ENCODE measurements at regions not wholly inside any gene's neighbourhood (a gene's known extent, or its start where the extent isn't known, plus 50 kb on each side); places are given as distances from the start of the nearest gene placed in this dataset.

DNA sequence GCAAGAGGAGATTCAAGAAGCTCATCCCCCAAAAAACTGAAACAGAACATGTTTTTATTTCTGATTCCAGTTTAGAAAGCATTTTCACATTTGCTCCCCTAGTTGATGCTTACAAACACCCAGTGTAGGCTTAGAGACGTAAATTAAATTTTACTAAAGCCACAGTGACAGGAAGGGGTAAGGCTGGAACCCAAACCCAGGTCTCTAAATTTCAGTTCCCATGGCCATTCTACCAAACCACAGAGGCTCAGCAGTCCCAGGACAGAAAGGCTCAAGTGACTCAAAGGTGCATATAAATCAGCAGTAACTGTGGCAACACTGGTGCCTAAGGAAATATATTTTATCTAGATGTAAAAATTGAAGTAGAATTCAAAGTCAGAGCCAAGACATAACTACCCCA is 128.7 kb downstream of the CEP120 start:
- Histone ChIP-seq H2BK5ac (ENCODE audit: insufficient read length, low read length) (no peak overlapping the region), H3K79me1 (ENCODE audit: insufficient read depth, low read depth, low read length, poor library complexity, severe bottlenecking) (no peaks in the 10 kb centered on the region), H3K27me3 (ENCODE audit: insufficient read depth, low read length) (no peaks in the 10 kb centered on the region), H3K9me3 (ENCODE audit: control insufficient read depth, low read depth, low read length) (no peaks in the 10 kb centered on the region), H3K4me1 (ENCODE audit: insufficient read depth, low read length) (no peaks in the 10 kb centered on the region; the same call in 1 of the 2 replicates), H2BK20ac (ENCODE audit: low read depth, low read length, poor library complexity, severe bottlenecking) (no peak overlapping the region), H4K5ac (ENCODE audit: insufficient read length, low read depth, low read length) (no peak overlapping the region), H4K91ac (ENCODE audit: insufficient read length, low read depth, low read length) (no peak overlapping the region), H2AK5ac (ENCODE audit: insufficient read length, low read length) (no peak overlapping the region), H2BK12ac (ENCODE audit: insufficient read length, low read depth, low read length) (no peak overlapping the region), H4K8ac (replicated peaks; ENCODE audit: insufficient read length, low read depth, low read length) (no peak overlapping the region), H3K79me2 (ENCODE audit: insufficient read depth, low read length) (no peaks in the 10 kb centered on the region), H3K14ac (ENCODE audit: insufficient read depth, low read length) (no peak overlapping the region), H3K23me2 (ENCODE audit: insufficient read length, low read depth, low read length, poor library complexity, severe bottlenecking) (no peaks in the 10 kb centered on the region), H3K56ac (ENCODE audit: insufficient read length, low read depth, low read length) (no peak overlapping the region), H2AFZ (ENCODE audit: low read length) (no peak overlapping the region), H2BK120ac (ENCODE audit: low read depth, low read length, poor library complexity, severe bottlenecking) (no peak overlapping the region), H3K23ac (ENCODE audit: insufficient read length, low read depth, low read length) (no peak overlapping the region), H3K18ac (ENCODE audit: insufficient read length, low read depth, low read length) (no peak overlapping the region), H3K27ac (ENCODE audit: insufficient read length, low read depth, low read length) (no peak overlapping the region), H3T11ph (ENCODE audit: low read length) (no peak overlapping the region), H3K4ac (ENCODE audit: low read depth, low read length) (no peak overlapping the region), H2BK15ac (ENCODE audit: low read depth, low read length) (no peak overlapping the region), H4K20me1 (ENCODE audit: control insufficient read depth, insufficient read depth, insufficient read length) (no peaks in the 10 kb centered on the region), H3K9ac (ENCODE audit: extremely low read depth, insufficient read length, low read length) (no peak overlapping the region), H3K4me2 (ENCODE audit: insufficient read depth, insufficient read length, low read length) (no peak overlapping the region)
- Mint-ChIP-seq H3K27me3 (ENCODE audit: low read depth) (no peaks in the 10 kb centered on the region), H3K4me1 (peaks cover 8 to 14% of the 10 kb centered on the region in 2 experiments), H3K36me3 (ENCODE audit: insufficient read depth in 1 of 3, low read depth in 3 of 3) (peaks cover 0 to 14% (median 0%) of the 10 kb centered on the region in 3 experiments; a peak in 2 of 7 replicates), H3K27ac (no peak overlapping the region), H3K9me3 (peaks cover 2 to 11% of the 10 kb centered on the region in 2 experiments; a peak in 1 of 5 replicates), H3K4me3 (no peak overlapping the region)
- DNase-seq, result no peak
- WGBS (ENCODE audit: extremely low coverage, insufficient read length, low lambda C conversion rate), result no CpG with 5 or more reads among the region's 1 CpG
- TF ChIP-seq, protein P1, sequence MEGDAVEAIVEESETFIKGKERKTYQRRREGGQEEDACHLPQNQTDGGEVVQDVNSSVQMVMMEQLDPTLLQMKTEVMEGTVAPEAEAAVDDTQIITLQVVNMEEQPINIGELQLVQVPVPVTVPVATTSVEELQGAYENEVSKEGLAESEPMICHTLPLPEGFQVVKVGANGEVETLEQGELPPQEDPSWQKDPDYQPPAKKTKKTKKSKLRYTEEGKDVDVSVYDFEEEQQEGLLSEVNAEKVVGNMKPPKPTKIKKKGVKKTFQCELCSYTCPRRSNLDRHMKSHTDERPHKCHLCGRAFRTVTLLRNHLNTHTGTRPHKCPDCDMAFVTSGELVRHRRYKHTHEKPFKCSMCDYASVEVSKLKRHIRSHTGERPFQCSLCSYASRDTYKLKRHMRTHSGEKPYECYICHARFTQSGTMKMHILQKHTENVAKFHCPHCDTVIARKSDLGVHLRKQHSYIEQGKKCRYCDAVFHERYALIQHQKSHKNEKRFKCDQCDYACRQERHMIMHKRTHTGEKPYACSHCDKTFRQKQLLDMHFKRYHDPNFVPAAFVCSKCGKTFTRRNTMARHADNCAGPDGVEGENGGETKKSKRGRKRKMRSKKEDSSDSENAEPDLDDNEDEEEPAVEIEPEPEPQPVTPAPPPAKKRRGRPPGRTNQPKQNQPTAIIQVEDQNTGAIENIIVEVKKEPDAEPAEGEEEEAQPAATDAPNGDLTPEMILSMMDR (conservative IDR thresholded peaks at IDR 0.05), result no peak
